Stomach (tissue), 8 donors: ENCODE measurements at regions not wholly inside any gene's neighbourhood (a gene's known extent, or its start where the extent isn't known, plus 50 kb on each side); places are given as distances from the start of the nearest gene placed in this dataset.

Experiments
- DNase-seq, 2 donors: peaks; one replicate each; pipeline versions ENCODE4 v3.0.0 to v3.0.0-alpha.2; 2013 to 2019
- H3K27ac ChIP-seq, 5 donors: fragments of 200-600 bp in 4 of 5; sonication (generic) in 4 of 5; one replicate each; pipeline ENCODE4 v1.5.1; 2013 to 2019; ENCODE audit warnings: mild to moderate bottlenecking in 1 of 5, moderate library complexity in 1 of 5
- H3K27me3 ChIP-seq, 3 donors: fragments of 200-600 bp; sonication (generic); one replicate each; pipeline ENCODE4 v1.5.1; 2017 to 2019; ENCODE audit warnings: mixed run types in 1 of 3
- H3K36me3 ChIP-seq, 4 donors: fragments of 200-600 bp; sonication (generic); 1 replicate in 3 of 4; 2 replicates in 1 of 4; pipeline ENCODE4 v1.5.1; 2016 to 2019
- H3K4me1 ChIP-seq, 4 donors: fragments of 200-600 bp; sonication (generic); one replicate each; pipeline ENCODE4 v1.5.1; 2016 to 2019
- H3K4me3 ChIP-seq, 4 donors: fragments of 200-600 bp; sonication (generic) in 3 of 4; one replicate each; pipeline ENCODE4 v1.5.1; 2016 to 2019; ENCODE audit warnings: mild to moderate bottlenecking in 1 of 4
- H3K9me3 ChIP-seq, 4 donors: fragments of 200-600 bp; sonication (generic); one replicate each; pipeline ENCODE4 v1.5.1; 2016 to 2019
- CTCF ChIP-seq, 7 experiments: fragments of 450-650 bp in 4 of 7; fragments of 200-600 bp in 3 of 7; sonication (generic) in 3 of 7; IDR thresholded peaks; one replicate each; pipeline ENCODE4 v1.5.1; 2016 to 2019; ENCODE audit warnings: antibody characterized with exemption in 7 of 7, control low read depth in 2 of 7, mild to moderate bottlenecking in 1 of 7
- EP300 ChIP-seq: sonication (generic); formaldehyde crosslinking; IDR thresholded peaks from one replicate; pipeline ENCODE4 v1.6.1; 2017; ENCODE audit warnings: antibody characterized with exemption
- POLR2A ChIP-seq, 4 donors: fragments of 450-650 bp; IDR thresholded peaks; one replicate each; pipeline ENCODE4 v1.6.1; 2016; ENCODE audit warnings: antibody characterized with exemption in 4 of 4, control low read depth in 2 of 4, mild to moderate bottlenecking in 1 of 4, moderate library complexity in 1 of 4
- POLR2AphosphoS5 ChIP-seq, 3 donors: sonication (generic); formaldehyde crosslinking; IDR thresholded peaks; one replicate each; pipeline ENCODE4 v1.6.1; 2016; ENCODE audit warnings: antibody characterized with exemption in 3 of 3
- WGBS, 5 donors: extraction: QIAGEN DNeasy Blood & Tissue Kit in 3 of 5; methylation state at CpG; one replicate each; pipeline versions ENCODE4 v1.1.5 to v1.1.7; 2013 to 2018; 5-methylcytosine and 5-hydroxymethylcytosine counted together
- intact Hi-C: fragments of 100-400 bp; cut with DNase I; formaldehyde crosslinking; loops from one replicate; pipeline ENCODE4 v1.15.1; 2023; ENCODE audit warnings: low total_unique reads
- donor health status: healthy with polysubstance abuse.
- donor health status: Bipolar disorder and iron deficiency.
- donor health status: healthy.

- Histone ChIP-seq H3K4me1 (no peaks in the 10 kb centered on the region), H3K27me3 (no peaks in the 10 kb centered on the region), H3K9me3 (no peaks in the 10 kb centered on the region), H3K27ac (no peak overlapping the region), H3K36me3 (no peaks in the 10 kb centered on the region), H3K4me3 (no peak overlapping the region)
- intact Hi-C loops: no loop called here
- TF ChIP-seq POLR2AphosphoS5 (IDR thresholded peaks at IDR 0.05) (no peak), EP300 (no peak), CTCF (IDR thresholded peaks at IDR 0.05) (no peak), POLR2A (IDR thresholded peaks at IDR 0.05) (no peak)
- 42 to 56% (median 54%) methylated on average over 2 of the region's 2 CpGs for WGBS, 5 donors
- no peak for DNase-seq
Measured at GRCh38 chr11:114921697-114922096, 243.4 kb downstream of the NXPE2 start.

GRCh38 chr11:114924042-114924441 is 245.7 kb downstream of the NXPE2 start:
- H3K27me3 ChIP-seq: no peaks in the 10 kb centered on the region
- H3K9me3 ChIP-seq: no peaks in the 10 kb centered on the region
- no peaks in the 10 kb centered on the region for H3K36me3 ChIP-seq
- no peaks in the 10 kb centered on the region for H3K4me1 ChIP-seq
- DNase-seq: no peak
- intact Hi-C loops: no loop called here
- TF ChIP-seq POLR2AphosphoS5 (IDR thresholded peaks at IDR 0.05) (no peak), POLR2A (IDR thresholded peaks at IDR 0.05) (no peak), CTCF (IDR thresholded peaks at IDR 0.05) (no peak), EP300 (no peak)
- no peak overlapping the region for H3K4me3 ChIP-seq
- no peak overlapping the region for H3K27ac ChIP-seq

DNA sequence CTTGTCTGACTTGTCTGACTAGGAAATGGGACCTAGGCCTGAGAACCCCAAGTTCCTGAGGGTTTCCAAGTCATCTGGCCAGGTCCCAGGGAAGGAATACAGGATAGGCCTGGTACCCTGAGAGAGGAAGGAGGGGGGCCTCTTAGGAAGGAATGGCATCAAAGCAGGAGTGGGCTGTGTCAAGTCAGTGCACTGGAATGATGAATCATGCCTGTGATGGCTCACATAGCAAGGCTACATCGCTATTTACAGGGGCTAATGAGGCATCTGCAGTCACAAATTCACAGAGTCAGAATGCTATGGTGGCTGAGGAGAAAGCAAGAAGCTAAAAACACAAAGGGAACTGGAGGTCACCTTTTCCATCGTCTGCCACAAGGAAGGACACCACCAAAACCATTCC is 247.3 kb downstream of the NXPE2 start:
- Histone ChIP-seq H3K27ac (no peak overlapping the region), H3K4me3 (no peak overlapping the region), H3K27me3 (no peaks in the 10 kb centered on the region), H3K9me3 (no peaks in the 10 kb centered on the region), H3K4me1 (no peaks in the 10 kb centered on the region), H3K36me3 (no peaks in the 10 kb centered on the region)
- DNase-seq: no peak
- intact Hi-C loops: no loop called here
- no peak for TF ChIP-seq CTCF (IDR thresholded peaks at IDR 0.05)
- no peak for TF ChIP-seq EP300
- TF ChIP-seq POLR2A (IDR thresholded peaks at IDR 0.05): no peak
- TF ChIP-seq POLR2AphosphoS5 (IDR thresholded peaks at IDR 0.05): no peak
- 48 to 81% (median 64%) methylated on average over 2 of the region's 2 CpGs for WGBS, 5 donors

DNA sequence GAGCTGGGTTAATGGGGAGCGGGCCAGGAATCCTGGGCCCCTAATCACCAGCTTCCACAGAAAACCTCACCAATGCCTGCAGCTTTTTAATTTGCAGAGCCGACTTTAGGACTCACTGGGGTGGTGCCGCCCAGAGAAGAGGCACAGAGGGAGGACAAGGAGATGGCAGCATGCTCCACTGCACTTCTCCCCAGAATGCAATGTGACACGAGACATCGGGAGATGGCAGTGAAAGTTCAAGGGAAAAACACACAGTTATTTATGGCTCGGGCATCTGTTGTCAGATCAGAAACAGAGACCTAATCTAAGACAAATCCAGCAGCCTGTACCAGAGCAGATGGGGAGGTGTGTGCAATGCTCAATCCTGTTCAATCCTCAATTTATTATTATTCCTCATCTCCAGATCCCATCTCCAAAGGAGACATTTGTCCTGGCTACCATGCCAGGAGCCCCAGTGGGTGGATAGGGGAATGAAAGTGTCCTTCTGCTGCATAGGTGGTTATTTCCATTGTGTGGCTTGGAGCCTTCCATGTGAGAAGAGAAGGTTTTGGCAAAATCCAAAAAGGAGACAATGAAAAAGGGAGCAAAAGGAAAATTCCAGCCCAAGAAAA is 250.0 kb downstream of the NXPE2 start:
- intact Hi-C loops: no loop called here
- Histone ChIP-seq H3K9me3 (peaks cover 0 to 14% (median 3%) of the 10 kb centered on the region in 4 donors), H3K36me3 (no peaks in the 10 kb centered on the region), H3K27me3 (no peaks in the 10 kb centered on the region), H3K27ac (no peak overlapping the region), H3K4me3 (no peak overlapping the region), H3K4me1 (no peaks in the 10 kb centered on the region)
- DNase-seq: no peak
- 79 to 86% (median 84%) methylated on average over 6 of the region's 6 CpGs for WGBS, 5 donors
- TF ChIP-seq POLR2A (IDR thresholded peaks at IDR 0.05) (no peak), POLR2AphosphoS5 (IDR thresholded peaks at IDR 0.05) (no peak), EP300 (no peak), CTCF (IDR thresholded peaks at IDR 0.05) (no peak)
